ENCODE measurements at regions not wholly inside any gene's neighbourhood (a gene's known extent, or its start where the extent isn't known, plus 50 kb on each side); places are given as distances from the start of the nearest gene placed in this dataset.

DNA sequence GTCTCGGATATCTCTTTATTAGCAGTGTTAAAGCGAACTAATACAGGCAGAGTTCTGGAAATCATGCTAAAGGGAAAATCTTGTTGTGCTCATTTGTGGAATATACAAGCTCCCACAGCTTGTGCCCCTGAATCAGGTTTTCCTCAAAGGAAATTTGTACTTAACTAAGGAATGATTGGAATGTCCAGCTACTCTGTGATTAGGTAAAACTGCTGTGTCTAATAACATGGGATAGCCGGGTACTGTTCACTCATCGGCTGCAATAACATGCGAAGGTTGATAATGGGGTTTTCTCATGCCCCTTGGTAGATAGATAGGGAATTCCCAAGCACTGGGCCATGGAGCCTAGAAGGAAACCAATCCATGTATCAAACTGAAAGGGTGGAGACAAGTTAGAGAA lies 306.7 kb downstream of the NR2F1-AS1 start:
- no peak overlapping the region for H3K4me3 ChIP-seq (replicated peaks; ENCODE audit: insufficient read depth, low read length)
- H3K27ac ChIP-seq (replicated peaks) = no peak overlapping the region
- TF ChIP-seq POLR2AphosphoS5 (IDR thresholded peaks at IDR 0.05; ENCODE audit: low read depth) (no peak), GABPA (IDR thresholded peaks at IDR 0.05; ENCODE audit: low read depth) (no peak), SPI1 (IDR thresholded peaks at IDR 0.05; ENCODE audit: borderline replicate concordance, low read depth) (no peak)
- TF ChIP-seq, protein P1, sequence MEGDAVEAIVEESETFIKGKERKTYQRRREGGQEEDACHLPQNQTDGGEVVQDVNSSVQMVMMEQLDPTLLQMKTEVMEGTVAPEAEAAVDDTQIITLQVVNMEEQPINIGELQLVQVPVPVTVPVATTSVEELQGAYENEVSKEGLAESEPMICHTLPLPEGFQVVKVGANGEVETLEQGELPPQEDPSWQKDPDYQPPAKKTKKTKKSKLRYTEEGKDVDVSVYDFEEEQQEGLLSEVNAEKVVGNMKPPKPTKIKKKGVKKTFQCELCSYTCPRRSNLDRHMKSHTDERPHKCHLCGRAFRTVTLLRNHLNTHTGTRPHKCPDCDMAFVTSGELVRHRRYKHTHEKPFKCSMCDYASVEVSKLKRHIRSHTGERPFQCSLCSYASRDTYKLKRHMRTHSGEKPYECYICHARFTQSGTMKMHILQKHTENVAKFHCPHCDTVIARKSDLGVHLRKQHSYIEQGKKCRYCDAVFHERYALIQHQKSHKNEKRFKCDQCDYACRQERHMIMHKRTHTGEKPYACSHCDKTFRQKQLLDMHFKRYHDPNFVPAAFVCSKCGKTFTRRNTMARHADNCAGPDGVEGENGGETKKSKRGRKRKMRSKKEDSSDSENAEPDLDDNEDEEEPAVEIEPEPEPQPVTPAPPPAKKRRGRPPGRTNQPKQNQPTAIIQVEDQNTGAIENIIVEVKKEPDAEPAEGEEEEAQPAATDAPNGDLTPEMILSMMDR (IDR thresholded peaks at IDR 0.05; ENCODE audit: insufficient read depth, low read length) = no peak
- TF ChIP-seq, protein P2, sequence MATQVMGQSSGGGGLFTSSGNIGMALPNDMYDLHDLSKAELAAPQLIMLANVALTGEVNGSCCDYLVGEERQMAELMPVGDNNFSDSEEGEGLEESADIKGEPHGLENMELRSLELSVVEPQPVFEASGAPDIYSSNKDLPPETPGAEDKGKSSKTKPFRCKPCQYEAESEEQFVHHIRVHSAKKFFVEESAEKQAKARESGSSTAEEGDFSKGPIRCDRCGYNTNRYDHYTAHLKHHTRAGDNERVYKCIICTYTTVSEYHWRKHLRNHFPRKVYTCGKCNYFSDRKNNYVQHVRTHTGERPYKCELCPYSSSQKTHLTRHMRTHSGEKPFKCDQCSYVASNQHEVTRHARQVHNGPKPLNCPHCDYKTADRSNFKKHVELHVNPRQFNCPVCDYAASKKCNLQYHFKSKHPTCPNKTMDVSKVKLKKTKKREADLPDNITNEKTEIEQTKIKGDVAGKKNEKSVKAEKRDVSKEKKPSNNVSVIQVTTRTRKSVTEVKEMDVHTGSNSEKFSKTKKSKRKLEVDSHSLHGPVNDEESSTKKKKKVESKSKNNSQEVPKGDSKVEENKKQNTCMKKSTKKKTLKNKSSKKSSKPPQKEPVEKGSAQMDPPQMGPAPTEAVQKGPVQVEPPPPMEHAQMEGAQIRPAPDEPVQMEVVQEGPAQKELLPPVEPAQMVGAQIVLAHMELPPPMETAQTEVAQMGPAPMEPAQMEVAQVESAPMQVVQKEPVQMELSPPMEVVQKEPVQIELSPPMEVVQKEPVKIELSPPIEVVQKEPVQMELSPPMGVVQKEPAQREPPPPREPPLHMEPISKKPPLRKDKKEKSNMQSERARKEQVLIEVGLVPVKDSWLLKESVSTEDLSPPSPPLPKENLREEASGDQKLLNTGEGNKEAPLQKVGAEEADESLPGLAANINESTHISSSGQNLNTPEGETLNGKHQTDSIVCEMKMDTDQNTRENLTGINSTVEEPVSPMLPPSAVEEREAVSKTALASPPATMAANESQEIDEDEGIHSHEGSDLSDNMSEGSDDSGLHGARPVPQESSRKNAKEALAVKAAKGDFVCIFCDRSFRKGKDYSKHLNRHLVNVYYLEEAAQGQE (IDR thresholded peaks at IDR 0.05; ENCODE audit: insufficient replicate concordance, low read depth) = no peak
- no peak for DNase-seq (ENCODE audit: low read depth in 1 of 2, low spot score in 1 of 2)
- H3K27me3 ChIP-seq (ENCODE audit: insufficient read depth, poor library complexity, severe bottlenecking) = no peaks in the 10 kb centered on the region

DNA sequence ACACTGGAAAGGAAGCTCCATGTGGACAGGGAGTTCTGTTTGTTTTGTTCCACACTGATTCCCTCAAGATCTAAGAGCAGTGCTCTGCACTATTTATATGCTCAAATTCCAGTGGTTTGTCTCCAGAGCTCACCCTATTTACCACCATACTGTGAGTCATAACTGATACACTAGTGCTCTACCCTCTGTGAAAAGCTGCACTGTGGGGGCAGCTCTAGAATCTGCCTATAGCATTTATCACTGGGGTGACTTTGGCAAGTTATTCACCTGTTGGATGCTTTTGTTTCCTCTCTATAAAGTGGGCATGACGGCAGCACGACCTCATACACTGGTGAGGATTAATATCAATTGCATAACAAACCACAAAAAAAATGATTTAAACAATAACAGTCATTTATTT lies 307.8 kb downstream of the NR2F1-AS1 start:
- DNase-seq (ENCODE audit: low read depth in 1 of 2, low spot score in 1 of 2) = no peak
- no peaks in the 10 kb centered on the region for H3K27me3 ChIP-seq (ENCODE audit: insufficient read depth, poor library complexity, severe bottlenecking)
- H3K27ac ChIP-seq (replicated peaks) = no peak overlapping the region
- TF ChIP-seq, protein P2 (IDR thresholded peaks at IDR 0.05; ENCODE audit: insufficient replicate concordance, low read depth) = no peak
- TF ChIP-seq GABPA (IDR thresholded peaks at IDR 0.05; ENCODE audit: low read depth) = no peak
- TF ChIP-seq POLR2AphosphoS5 (IDR thresholded peaks at IDR 0.05; ENCODE audit: low read depth) = no peak
- TF ChIP-seq SPI1 (IDR thresholded peaks at IDR 0.05; ENCODE audit: borderline replicate concordance, low read depth) = no peak
- TF ChIP-seq, protein P1 (IDR thresholded peaks at IDR 0.05; ENCODE audit: insufficient read depth, low read length) = no peak
- no peak overlapping the region for H3K4me3 ChIP-seq (replicated peaks; ENCODE audit: insufficient read depth, low read length)

DNA sequence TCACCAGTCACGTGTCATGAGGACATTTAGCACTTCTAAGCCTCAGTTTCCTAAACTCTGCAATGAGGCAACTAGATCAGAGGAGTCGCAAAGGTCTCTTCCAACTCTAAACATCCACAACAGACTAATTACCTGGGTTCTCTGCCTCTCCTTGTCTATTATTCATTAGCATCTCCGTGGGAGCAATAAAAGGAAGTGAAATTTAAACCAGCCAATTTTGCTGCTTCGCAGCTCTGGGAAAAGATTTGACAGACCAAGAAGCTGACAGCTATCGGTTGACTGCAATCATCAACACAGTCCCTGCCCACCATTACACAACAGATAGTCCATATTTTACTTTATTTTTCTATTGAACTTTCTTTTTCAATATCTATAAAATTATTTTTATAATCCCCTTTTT lies 308.9 kb downstream of the NR2F1-AS1 start:
- Histone ChIP-seq H3K27me3 (ENCODE audit: insufficient read depth, poor library complexity, severe bottlenecking) (no peaks in the 10 kb centered on the region), H3K27ac (replicated peaks) (no peak overlapping the region), H3K4me3 (replicated peaks; ENCODE audit: insufficient read depth, low read length) (no peak overlapping the region)
- DNase-seq (ENCODE audit: low read depth in 1 of 2, low spot score in 1 of 2) = no peak
- TF ChIP-seq POLR2AphosphoS5 (IDR thresholded peaks at IDR 0.05; ENCODE audit: low read depth) (no peak), GABPA (IDR thresholded peaks at IDR 0.05; ENCODE audit: low read depth) (no peak), SPI1 (IDR thresholded peaks at IDR 0.05; ENCODE audit: borderline replicate concordance, low read depth) (no peak)

DNA sequence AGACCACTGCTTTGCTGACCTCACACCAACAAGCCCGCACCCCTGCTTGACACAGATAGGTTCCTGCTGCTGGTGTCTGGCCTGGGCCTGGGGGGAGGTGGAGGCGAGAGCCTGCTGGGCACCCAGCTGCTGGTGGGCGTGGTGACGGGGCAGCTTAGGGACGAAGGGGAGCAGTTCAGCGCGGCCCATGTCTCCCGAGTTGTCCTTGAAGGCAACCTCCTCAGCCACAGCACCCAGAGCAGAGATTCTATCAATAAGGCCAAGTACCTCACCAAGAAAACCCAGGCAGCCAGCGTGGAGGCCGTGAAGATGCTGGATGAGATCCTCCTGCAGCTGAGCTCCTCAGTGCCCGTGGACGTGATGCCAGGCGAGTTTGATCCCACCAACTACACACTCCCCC lies 313.3 kb downstream of the NR2F1-AS1 start:
- no peak for DNase-seq (ENCODE audit: low read depth in 1 of 2, low spot score in 1 of 2)
- TF ChIP-seq, protein P1 (IDR thresholded peaks at IDR 0.05; ENCODE audit: insufficient read depth, low read length) = no peak
- TF ChIP-seq, protein P2 (IDR thresholded peaks at IDR 0.05; ENCODE audit: insufficient replicate concordance, low read depth) = no peak
- TF ChIP-seq GABPA (IDR thresholded peaks at IDR 0.05; ENCODE audit: low read depth) (no peak), SPI1 (IDR thresholded peaks at IDR 0.05; ENCODE audit: borderline replicate concordance, low read depth) (no peak), POLR2AphosphoS5 (IDR thresholded peaks at IDR 0.05; ENCODE audit: low read depth) (no peak)
- Histone ChIP-seq H3K4me3 (replicated peaks; ENCODE audit: insufficient read depth, low read length) (no peak overlapping the region), H3K27ac (replicated peaks) (no peak overlapping the region), H3K27me3 (ENCODE audit: insufficient read depth, poor library complexity, severe bottlenecking) (no peaks in the 10 kb centered on the region)

Data from HL-60 (cell line).